OCI-LY3 (cell line): ENCODE measurements at regions not wholly inside any gene's neighbourhood (a gene's known extent, or its start where the extent isn't known, plus 50 kb on each side); places are given as distances from the start of the nearest gene placed in this dataset.

Experiments
- CTCF ChIP-seq: fragments of 200-600, 300-600 bp; sonication (generic); IDR thresholded peaks from 2 replicates; pipeline ENCODE4 v1.5.1; 2014; ENCODE audit warnings: antibody characterized with exemption, low read length, low read depth
- EZH2phosphoT487 ChIP-seq: fragments of 200-600 bp; shearing (Covaris generic); IDR thresholded peaks from 2 replicates; pipeline ENCODE4 v1.6.1; 2018; ENCODE audit warnings: antibody characterized with exemption, mixed run types, low read depth

DNA sequence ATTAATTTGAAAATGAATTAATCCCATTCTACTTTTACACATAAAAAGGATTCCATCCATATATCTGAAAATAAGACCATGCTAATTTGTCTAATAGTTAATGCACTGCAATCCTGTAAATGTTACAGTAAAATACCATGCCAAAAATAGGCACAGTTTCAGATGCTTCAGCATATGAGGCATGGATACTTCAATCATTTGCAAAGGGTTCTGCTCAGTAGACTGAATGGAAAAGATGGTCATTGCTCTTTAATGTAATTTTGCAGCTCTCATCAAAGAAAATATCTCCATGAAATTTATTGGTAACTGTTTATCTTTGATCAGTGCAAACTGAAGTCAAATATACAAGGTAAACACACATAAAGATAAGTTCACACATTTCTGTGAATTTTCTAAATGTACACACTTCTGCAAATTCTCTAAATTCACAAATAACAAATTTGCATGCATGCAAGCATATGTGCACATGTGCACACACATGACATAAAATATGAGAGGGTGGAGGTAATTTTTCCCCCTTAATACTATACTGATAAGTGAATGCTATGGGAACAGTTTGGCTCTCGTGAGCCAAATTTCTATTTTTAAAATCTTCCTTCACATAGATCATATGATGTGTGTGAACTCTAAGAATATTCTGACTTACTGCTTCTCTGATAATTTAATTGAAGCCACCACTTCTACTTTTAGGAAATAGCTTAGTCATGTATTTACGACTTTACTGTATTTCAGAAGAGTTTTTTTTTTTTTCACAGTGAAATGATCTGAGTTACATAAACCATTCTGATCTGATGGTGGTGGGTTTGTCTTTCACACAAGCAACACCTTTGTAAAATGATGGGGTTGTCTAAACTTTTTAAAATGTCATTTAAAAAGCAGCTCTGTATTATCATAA lies 996.8 kb upstream of the CITED2 start:
- TF ChIP-seq CTCF (no peak), EZH2phosphoT487 (no peak)
